Peyer's patch (tissue), 4 donors: ENCODE measurements at regions not wholly inside any gene's neighbourhood (a gene's known extent, or its start where the extent isn't known, plus 50 kb on each side); places are given as distances from the start of the nearest gene placed in this dataset.

Experiments
- DNase-seq, 3 donors: peaks; one replicate each; pipeline ENCODE4 v3.0.0-alpha.2; 2017 to 2019
- H3K27ac ChIP-seq, 4 donors: fragments of 200-600 bp; sonication (generic); one replicate each; pipeline ENCODE4 v1.5.1; 2016 to 2019
- H3K27me3 ChIP-seq, 2 donors: fragments of 200-600 bp; sonication (generic); one replicate each; pipeline ENCODE4 v1.5.1; 2019
- H3K36me3 ChIP-seq, 3 donors: fragments of 200-600 bp; sonication (generic); one replicate each; pipeline ENCODE4 v1.5.1; 2016 to 2019
- H3K4me1 ChIP-seq, 4 donors: fragments of 200-600 bp; sonication (generic); one replicate each; pipeline ENCODE4 v1.5.1; 2016 to 2019
- H3K4me3 ChIP-seq, 4 donors: fragments of 200-600 bp; sonication (generic); 1 replicate in 3 of 4; 2 replicates in 1 of 4; pipeline ENCODE4 v1.5.1; 2016 to 2019; ENCODE audit warnings: mild to moderate bottlenecking in 1 of 4
- H3K9me3 ChIP-seq, 4 donors: fragments of 200-600 bp; sonication (generic); one replicate each; pipeline ENCODE4 v1.5.1; 2016 to 2019; ENCODE audit warnings: mild to moderate bottlenecking in 1 of 4
- POLR2A ChIP-seq, 2 donors: fragments of 450-650 bp; IDR thresholded peaks; one replicate each; pipeline ENCODE4 v1.5.1; 2017; ENCODE audit warnings: antibody characterized with exemption in 2 of 2, mild to moderate bottlenecking in 2 of 2, moderate library complexity in 2 of 2
- TF ChIP-seq, protein P1 (sequence below), 6 experiments: fragments of 450-650 bp in 4 of 6; fragments of 200-600 bp in 2 of 6; sonication (generic) in 1 of 6; IDR thresholded peaks; one replicate each; pipeline ENCODE4 v1.5.1; 2017 to 2019; ENCODE audit warnings: antibody characterized with exemption in 6 of 6, mild to moderate bottlenecking in 3 of 6, moderate library complexity in 1 of 6

DNA sequence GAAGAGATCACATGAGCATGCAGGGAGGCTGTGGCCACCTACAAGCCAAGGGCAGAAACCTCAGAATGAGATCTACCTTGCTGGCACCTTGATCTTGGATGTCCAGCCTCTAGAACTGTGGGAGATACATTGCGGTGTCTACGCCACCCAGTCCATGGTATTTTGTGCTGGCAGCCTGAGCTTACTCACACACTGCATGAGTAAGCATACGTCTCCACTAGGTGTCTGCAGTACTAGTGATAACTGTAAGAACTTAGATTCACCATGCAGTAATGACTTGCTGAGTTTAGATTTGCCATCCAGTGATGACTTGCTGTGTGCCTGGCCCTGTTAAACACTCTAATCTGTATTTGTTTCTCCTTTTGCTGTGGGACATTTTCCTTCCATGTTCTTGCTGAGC is 417.7 kb downstream of the GADD45G start:
- Histone ChIP-seq H3K9me3 (no peaks in the 10 kb centered on the region), H3K27me3 (no peaks in the 10 kb centered on the region), H3K4me1 (peaks cover 0 to 17% (median 0%) of the 10 kb centered on the region in 4 donors), H3K36me3 (no peaks in the 10 kb centered on the region), H3K27ac (peak overlapping the region in 1 of 4 donors; percentile 20), H3K4me3 (no peak overlapping the region)
- DNase-seq: no peak
- no peak for TF ChIP-seq POLR2A (IDR thresholded peaks at IDR 0.05)
- TF ChIP-seq, protein P1, sequence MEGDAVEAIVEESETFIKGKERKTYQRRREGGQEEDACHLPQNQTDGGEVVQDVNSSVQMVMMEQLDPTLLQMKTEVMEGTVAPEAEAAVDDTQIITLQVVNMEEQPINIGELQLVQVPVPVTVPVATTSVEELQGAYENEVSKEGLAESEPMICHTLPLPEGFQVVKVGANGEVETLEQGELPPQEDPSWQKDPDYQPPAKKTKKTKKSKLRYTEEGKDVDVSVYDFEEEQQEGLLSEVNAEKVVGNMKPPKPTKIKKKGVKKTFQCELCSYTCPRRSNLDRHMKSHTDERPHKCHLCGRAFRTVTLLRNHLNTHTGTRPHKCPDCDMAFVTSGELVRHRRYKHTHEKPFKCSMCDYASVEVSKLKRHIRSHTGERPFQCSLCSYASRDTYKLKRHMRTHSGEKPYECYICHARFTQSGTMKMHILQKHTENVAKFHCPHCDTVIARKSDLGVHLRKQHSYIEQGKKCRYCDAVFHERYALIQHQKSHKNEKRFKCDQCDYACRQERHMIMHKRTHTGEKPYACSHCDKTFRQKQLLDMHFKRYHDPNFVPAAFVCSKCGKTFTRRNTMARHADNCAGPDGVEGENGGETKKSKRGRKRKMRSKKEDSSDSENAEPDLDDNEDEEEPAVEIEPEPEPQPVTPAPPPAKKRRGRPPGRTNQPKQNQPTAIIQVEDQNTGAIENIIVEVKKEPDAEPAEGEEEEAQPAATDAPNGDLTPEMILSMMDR (IDR thresholded peaks at IDR 0.05): no peak

DNA sequence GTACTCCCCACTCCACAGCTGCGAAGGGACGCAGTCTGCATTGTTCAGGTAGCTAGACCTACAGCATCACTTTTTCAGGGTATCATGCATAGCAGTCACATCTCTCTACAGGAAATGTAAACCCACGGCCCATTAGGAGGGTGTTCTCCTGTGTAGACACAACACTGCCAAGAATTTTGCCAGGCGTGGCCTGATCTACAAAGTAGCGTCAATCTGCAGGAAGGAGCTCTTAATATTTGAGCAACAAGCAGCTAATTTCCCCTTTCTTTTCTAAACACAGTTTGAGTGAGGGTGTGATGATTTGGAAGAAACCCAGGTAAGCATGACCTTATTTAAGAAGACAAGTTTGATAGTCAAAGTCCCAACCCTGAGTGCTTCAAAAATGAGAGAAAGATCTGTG is 419.0 kb downstream of the GADD45G start:
- H3K9me3 ChIP-seq: no peaks in the 10 kb centered on the region
- H3K27me3 ChIP-seq: no peaks in the 10 kb centered on the region
- H3K4me1 ChIP-seq: peaks cover 0 to 17% (median 0%) of the 10 kb centered on the region in 4 donors
- H3K36me3 ChIP-seq: no peaks in the 10 kb centered on the region
- TF ChIP-seq, protein P1 (IDR thresholded peaks at IDR 0.05): no peak
- no peak for TF ChIP-seq POLR2A (IDR thresholded peaks at IDR 0.05)
- DNase-seq: peak in 1 of 3 donors; percentile 49
- H3K27ac ChIP-seq: peak overlapping the region in 1 of 4 donors; percentile 77
- no peak overlapping the region for H3K4me3 ChIP-seq

DNA sequence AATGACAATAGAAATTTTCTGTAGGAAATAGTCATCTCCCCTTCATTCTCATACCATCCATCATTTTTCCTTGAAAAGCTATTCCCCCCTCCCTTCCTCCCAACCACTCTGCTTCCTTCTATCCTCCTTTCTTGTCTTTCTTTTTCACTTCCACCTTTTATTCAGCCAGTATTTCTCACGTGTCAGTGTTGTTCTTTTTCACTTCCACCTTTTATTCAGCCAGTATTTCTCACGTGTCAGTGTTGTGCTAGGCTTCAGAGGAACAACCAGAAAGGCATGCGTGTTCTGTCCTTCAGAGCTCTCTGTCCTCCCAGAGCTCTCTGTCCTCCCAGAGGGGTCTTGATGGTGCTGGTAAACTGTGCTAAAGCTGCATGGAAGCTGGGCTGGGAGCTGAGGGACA is 419.6 kb downstream of the GADD45G start:
- peak overlapping the region in 2 of 4 donors; percentile 42 to 77 for H3K27ac ChIP-seq
- peak in 1 of 3 donors; percentile 56 for DNase-seq
- TF ChIP-seq POLR2A (IDR thresholded peaks at IDR 0.05): no peak
- TF ChIP-seq, protein P1 (IDR thresholded peaks at IDR 0.05): no peak

DNA sequence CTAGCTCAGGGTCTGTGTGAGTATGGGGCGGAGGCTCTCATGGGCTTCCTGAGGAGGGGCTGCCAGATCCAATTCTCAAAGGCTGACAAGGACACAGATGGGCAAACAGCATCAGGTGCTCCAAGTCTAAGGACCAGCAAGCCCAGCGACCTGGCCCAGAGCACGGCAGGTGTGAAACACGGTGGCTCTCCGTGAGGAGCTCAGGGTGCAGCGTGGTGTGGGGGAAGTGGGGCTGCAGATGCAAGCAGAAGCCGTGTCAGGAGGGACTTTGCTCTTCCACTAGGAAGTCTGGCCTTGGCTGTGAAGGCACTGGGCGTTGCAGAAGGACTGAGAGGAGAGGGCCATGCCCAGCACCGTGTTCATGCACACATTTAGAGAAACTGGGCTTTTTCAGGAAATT is 420.0 kb downstream of the GADD45G start:
- no peaks in the 10 kb centered on the region for H3K9me3 ChIP-seq
- peak in 2 of 3 donors; percentile 51 to 56 for DNase-seq
- peaks cover 0 to 17% (median 0%) of the 10 kb centered on the region in 4 donors for H3K4me1 ChIP-seq
- H3K4me3 ChIP-seq: no peak overlapping the region
- no peaks in the 10 kb centered on the region for H3K36me3 ChIP-seq
- H3K27me3 ChIP-seq: no peaks in the 10 kb centered on the region
- no peak for TF ChIP-seq POLR2A (IDR thresholded peaks at IDR 0.05)
- TF ChIP-seq, protein P1 (IDR thresholded peaks at IDR 0.05): no peak
- H3K27ac ChIP-seq: peak overlapping the region in 2 of 4 donors; percentile 42 to 77

More for the DNA sequence above, 419.6 kb downstream of the GADD45G start:
- Histone ChIP-seq H3K4me3 (no peak overlapping the region), H3K4me1 (peaks cover 0 to 17% (median 0%) of the 10 kb centered on the region in 4 donors), H3K27me3 (no peaks in the 10 kb centered on the region), H3K36me3 (no peaks in the 10 kb centered on the region), H3K9me3 (no peaks in the 10 kb centered on the region)

DNA sequence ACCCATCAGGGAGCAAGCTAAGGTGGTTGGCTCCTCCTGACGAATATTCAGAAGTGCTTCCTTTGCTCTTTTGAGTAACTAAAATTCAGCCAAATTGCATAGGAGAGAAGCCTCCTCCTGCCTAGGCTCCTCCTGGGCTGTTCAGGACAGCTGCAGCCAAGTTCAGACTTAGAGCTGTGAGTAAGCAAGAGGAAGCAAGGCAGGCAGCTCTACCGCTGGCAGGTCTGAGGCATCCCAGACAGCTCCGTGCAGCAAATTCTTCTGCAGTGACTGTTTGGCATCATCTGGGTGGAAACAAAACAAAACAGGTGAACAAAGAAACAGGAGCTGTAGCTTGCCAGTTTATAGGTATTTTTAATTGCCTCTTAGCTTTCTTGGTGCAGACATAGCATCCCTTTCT is 421.0 kb downstream of the GADD45G start:
- H3K4me3 ChIP-seq: no peak overlapping the region
- peak in 1 of 3 donors; percentile 37 for DNase-seq
- H3K27me3 ChIP-seq: no peaks in the 10 kb centered on the region
- peak overlapping the region in 1 of 4 donors; percentile 77 for H3K27ac ChIP-seq
- no peak for TF ChIP-seq POLR2A (IDR thresholded peaks at IDR 0.05)
- TF ChIP-seq, protein P1 (IDR thresholded peaks at IDR 0.05): no peak
- H3K9me3 ChIP-seq: no peaks in the 10 kb centered on the region
- peaks cover 0 to 17% (median 0%) of the 10 kb centered on the region in 4 donors for H3K4me1 ChIP-seq
- no peaks in the 10 kb centered on the region for H3K36me3 ChIP-seq
